DMS153 (cell line): ENCODE measurements at regions not wholly inside any gene's neighbourhood (a gene's known extent, or its start where the extent isn't known, plus 50 kb on each side); places are given as distances from the start of the nearest gene placed in this dataset.
"Not testable (repeated sequence)": the region's sequence is repeated elsewhere in the genome, so short reads cannot be mapped to it uniquely, and the experiment has no call there.

Source experiments
- DNase-seq: peaks from one replicate; lab custom pipeline; 2025; lab: John Stamatoyannopoulos, UW

GRCh38 chr15:93823971-93824913, 407.1 kb upstream of the MCTP2 start:
- DNase-seq = no peak

- DNase-seq = no peak
Measured at GRCh38 chr15:93820566-93820965, 410.8 kb upstream of the MCTP2 start.

- no peak for DNase-seq
Measured at GRCh38 chr15:93819826-93820225, 411.5 kb upstream of the MCTP2 start.

- no peak for DNase-seq
Measured at GRCh38 chr15:93816815-93817214, 414.5 kb upstream of the MCTP2 start.

GRCh38 chr15:93811305-93811704, 420.1 kb upstream of the MCTP2 start:
- no peak for DNase-seq

GRCh38 chr15:93809516-93809915, 421.8 kb upstream of the MCTP2 start:
- DNase-seq = no peak

GRCh38 chr15:93803421-93804152, 427.8 kb upstream of the MCTP2 start:
- DNase-seq = no peak

GRCh38 chr15:93801206-93801605, 430.2 kb upstream of the MCTP2 start:
- no peak for DNase-seq

GRCh38 chr15:93800805-93801204, 430.6 kb upstream of the MCTP2 start:
- DNase-seq = no peak

GRCh38 chr15:93789441-93789840, 441.9 kb upstream of the MCTP2 start:
- DNase-seq = no peak

- no peak for DNase-seq
Measured at GRCh38 chr15:93780073-93780472, 451.3 kb upstream of the MCTP2 start.

GRCh38 chr15:93779341-93779740, 452.0 kb upstream of the MCTP2 start:
- no peak for DNase-seq

GRCh38 chr15:93771196-93772030, 459.9 kb upstream of the MCTP2 start:
- no peak for DNase-seq

GRCh38 chr15:93770788-93771187, 460.6 kb upstream of the MCTP2 start:
- DNase-seq = no peak

GRCh38 chr15:93762036-93762435, 469.3 kb upstream of the MCTP2 start:
- no peak for DNase-seq

GRCh38 chr15:93759629-93760028, 471.7 kb upstream of the MCTP2 start:
- DNase-seq = no peak

- DNase-seq = no peak
Measured at GRCh38 chr15:93758824-93759223, 472.5 kb upstream of the MCTP2 start.

GRCh38 chr15:93748710-93749109, 482.7 kb upstream of the MCTP2 start:
- no peak for DNase-seq

- not testable (repeated sequence) for DNase-seq
Measured at GRCh38 chr15:93734976-93735375, 496.4 kb upstream of the MCTP2 start.

GRCh38 chr15:93730724-93731123, 500.6 kb upstream of the MCTP2 start:
- no peak for DNase-seq

GRCh38 chr15:93722165-93722564, 509.2 kb upstream of the MCTP2 start:
- no peak for DNase-seq

GRCh38 chr15:93720607-93721006, 510.8 kb upstream of the MCTP2 start:
- DNase-seq = no peak
